ENCODE measurements at regions not wholly inside any gene's neighbourhood (a gene's known extent, or its start where the extent isn't known, plus 50 kb on each side); places are given as distances from the start of the nearest gene placed in this dataset. TPM values are rescaled to one million over a fixed set of nuclear protein-coding genes. Genes with fewer than 3 reads are reported as not detected.

DNA sequence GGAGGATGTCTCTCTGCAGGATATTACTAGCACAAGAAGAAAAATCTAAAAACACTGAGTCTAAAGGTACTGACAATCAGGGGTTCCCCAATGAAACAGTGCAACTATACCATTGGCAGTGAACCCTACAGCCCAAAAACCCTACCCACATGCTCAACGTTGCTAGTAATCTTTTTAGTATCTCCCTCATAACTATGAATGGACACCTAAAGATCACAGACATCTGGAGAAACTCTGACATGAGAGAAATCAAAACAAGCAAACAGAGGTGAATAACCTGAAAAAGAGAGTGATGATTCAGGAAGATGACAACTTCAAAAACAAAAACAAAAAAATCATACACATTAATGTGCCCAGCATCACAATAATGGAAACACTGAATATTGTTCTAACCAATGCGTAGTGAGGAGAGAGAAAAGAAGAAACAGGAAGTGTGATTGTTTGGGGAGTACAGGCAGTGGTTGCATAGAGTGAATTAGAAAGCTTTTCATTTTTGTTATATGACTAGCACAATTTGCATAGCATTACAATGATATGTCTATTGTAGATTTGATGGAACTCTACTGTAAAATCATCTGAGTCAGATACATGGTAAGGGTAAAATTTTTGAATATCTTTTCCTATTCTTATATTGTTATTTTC lies 78.9 kb upstream of the FMR1 start:
- DNase-seq (ENCODE audit: low spot score): no peak

GRCh38 chrX:147838465-147839131 lies 73.1 kb upstream of the FMR1 start:
- peak; percentile 51 for DNase-seq (ENCODE audit: low spot score)

DNA sequence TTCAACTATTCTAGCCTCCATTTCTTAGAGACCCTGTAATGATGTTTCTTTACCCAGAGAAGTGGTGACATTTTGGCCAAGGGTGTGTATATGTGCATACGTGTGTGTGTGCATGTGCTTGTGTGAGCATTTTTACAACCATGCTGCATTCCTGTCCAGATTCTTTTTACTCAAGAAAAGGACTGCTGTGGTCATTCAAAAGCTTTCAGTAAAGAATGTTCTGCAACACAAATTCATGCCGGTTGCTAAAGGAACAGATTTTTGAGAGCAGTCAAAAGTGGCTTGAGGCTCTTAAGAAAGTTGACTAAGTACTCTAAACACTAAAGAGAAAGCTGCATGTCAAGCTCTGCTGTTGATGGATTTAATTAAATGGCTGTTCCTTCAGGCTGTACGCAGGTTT lies 65.0 kb upstream of the FMR1 start:
- no peak for DNase-seq (ENCODE audit: low spot score)

DNA sequence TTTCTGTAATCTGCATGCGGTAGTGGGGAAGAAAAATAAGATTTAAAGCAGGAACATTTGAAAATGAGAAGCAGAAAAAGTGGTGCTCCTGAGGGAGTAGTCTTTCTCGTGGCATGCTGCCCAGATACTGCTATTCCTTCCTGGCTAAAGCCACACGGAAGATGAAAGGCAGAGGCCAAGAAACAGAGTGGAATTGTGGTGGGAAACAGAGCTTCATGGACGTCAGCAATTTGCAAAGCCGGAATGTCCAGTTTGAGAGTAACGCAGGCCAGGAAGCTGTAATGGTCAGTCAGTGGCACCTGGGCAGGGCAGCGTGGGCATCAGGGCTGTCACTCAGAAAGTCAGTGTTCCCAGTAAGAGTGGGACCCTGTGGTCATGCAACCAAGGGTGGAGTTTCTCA lies 63.7 kb upstream of the FMR1 start:
- DNase-seq (ENCODE audit: low spot score): peak; percentile 60

GRCh38 chrX:147848543-147849443 lies 62.9 kb upstream of the FMR1 start:
- no peak for DNase-seq (ENCODE audit: low spot score)

DNA sequence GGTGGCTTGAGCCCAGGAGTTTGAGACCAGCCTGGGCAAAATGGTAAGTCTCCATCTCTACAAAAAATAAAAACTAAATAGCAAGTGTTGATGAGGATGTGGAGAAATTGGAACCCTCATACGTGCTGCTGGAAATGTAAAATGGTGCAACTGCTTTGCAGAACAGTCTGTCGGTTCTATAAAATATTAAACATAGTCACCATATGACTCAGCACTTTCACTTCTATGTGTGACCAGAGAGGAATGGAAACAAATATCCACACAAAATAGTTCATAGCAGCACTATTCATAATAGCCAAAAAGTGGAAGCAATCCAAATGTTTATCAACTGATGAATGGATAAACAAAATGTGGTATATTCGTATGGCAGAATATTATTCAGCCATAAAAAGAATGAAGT lies 60.8 kb upstream of the FMR1 start:
- DNase-seq (ENCODE audit: low spot score): no peak

DNA sequence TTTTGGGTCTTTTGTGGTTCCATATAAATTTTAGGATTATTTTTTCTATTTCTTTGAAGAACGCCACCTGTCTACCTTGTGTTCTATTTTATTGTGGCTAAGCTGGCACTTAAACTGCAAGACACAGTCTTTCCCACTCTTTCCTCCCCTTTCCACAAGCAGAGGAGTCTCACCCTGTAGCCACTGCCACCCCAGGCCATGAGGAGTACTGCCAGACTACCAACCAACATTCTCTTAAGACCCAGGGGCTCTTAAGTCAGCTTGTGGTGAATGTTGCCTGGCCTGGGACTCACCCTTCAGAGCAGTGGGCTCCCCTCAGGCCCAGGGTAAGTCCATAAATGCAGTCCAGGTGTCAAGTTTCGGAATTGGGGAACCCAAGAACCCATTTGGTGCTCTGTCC lies 58.0 kb upstream of the FMR1 start:
- peak; percentile 19 for DNase-seq (ENCODE audit: low spot score)

DNA sequence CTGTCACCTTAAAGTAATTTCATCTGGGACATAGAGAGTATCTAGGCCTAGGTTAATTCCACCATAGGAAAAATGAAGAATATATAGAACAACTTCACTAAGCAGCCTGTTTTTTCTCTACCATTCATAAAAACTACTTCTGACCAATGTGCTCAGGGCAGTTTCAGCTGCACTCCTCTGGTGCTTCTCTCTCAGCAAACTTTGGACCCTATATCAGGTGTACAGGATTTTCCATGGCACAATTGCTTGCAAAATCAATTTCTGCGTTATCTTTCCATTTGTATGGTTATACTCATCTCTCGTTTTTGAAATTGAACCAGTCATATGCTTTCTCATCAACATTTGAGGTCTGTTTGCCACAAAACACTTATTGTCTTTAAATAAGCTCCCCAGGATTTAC lies 52.1 kb upstream of the FMR1 start:
- no peak for DNase-seq (ENCODE audit: low spot score)

Small RNA genes in the stretch of these regions (small RNA-seq; reads per million reads assigned to genes)
- gene AC016925.1: not detected
- gene AC016925.2: not detected
- gene AL009048.1: not detected
- gene AL096861.1: not detected
- not detected for gene RNU6-382P

All from HT-29 (cell line).